ENCODE measurements at regions not wholly inside any gene's neighbourhood (a gene's known extent, or its start where the extent isn't known, plus 50 kb on each side); places are given as distances from the start of the nearest gene placed in this dataset.
"Not testable (repeated sequence)": the region's sequence is repeated elsewhere in the genome, so short reads cannot be mapped to it uniquely, and the experiment has no call there.

- not testable (repeated sequence) for TF ChIP-seq CTCF (IDR thresholded peaks at IDR 0.05); POLR2AphosphoS5 (IDR thresholded peaks at IDR 0.05; ENCODE audit: low read depth, low read length)
Measured at GRCh38 chr17:53608208-53608607, 214.5 kb upstream of the KIF2B start.

Data from Panc1 (cell line).